ENCODE measurements at regions not wholly inside any gene's neighbourhood (a gene's known extent, or its start where the extent isn't known, plus 50 kb on each side); places are given as distances from the start of the nearest gene placed in this dataset.

DNA sequence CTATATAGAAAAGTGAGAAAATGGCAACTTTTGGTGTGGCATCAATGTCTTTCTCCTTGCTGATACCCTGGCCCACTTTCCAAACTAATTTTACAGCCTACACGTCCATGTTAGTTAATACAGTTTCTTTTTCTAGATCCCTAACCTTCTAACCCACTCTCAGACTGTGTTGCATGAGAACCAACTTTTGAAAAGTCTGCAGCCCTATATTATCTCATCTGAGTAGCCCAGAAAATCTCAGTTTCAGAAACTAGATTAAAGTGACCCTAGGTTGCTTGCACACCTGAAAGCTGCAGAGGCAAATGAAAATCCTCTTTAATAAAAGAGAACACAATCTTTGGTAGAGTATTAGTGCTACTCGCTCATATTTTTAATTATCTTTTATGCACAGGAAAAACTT lies 371.6 kb upstream of the EMCN start:
- TF ChIP-seq, protein P1, sequence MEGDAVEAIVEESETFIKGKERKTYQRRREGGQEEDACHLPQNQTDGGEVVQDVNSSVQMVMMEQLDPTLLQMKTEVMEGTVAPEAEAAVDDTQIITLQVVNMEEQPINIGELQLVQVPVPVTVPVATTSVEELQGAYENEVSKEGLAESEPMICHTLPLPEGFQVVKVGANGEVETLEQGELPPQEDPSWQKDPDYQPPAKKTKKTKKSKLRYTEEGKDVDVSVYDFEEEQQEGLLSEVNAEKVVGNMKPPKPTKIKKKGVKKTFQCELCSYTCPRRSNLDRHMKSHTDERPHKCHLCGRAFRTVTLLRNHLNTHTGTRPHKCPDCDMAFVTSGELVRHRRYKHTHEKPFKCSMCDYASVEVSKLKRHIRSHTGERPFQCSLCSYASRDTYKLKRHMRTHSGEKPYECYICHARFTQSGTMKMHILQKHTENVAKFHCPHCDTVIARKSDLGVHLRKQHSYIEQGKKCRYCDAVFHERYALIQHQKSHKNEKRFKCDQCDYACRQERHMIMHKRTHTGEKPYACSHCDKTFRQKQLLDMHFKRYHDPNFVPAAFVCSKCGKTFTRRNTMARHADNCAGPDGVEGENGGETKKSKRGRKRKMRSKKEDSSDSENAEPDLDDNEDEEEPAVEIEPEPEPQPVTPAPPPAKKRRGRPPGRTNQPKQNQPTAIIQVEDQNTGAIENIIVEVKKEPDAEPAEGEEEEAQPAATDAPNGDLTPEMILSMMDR (IDR thresholded peaks at IDR 0.05 in 4 of 5, conservative IDR thresholded peaks at IDR 0.05 in 1 of 5) = no peak
- TF ChIP-seq POLR2A (IDR thresholded peaks at IDR 0.05) = no peak

Measured in gastrocnemius medialis (tissue), 4 donors.